PC-3 (cell line): ENCODE measurements at regions not wholly inside any gene's neighbourhood (a gene's known extent, or its start where the extent isn't known, plus 50 kb on each side); places are given as distances from the start of the nearest gene placed in this dataset.

Experiments
- ATAC-seq: fragments of 200-7000 bp; cut with Tn5 transposase; 2 replicates; pipeline ENCODE4 v1.9.1; 2020; ENCODE audit warnings: mild to moderate bottlenecking, moderate library complexity
- BruUV-seq: library from RNA; stranded (reverse); fragments of 400-500 nt; replicated peaks from 2 replicates; lab custom pipeline; 2021; lab: Mats Ljungman, UMichigan
- CTCF ChIA-PET: fragments of 300-600 bp; sonication (Branson Sonifier 250); formaldehyde crosslinking; loops from one replicate; lab custom pipeline; 2022; ENCODE audit warnings: antibody characterized with exemption; lab: Charles Lee
- POLR2A ChIA-PET: fragments of 300-600 bp; sonication (Branson Sonifier 250); formaldehyde crosslinking; loops from one replicate; lab custom pipeline; 2022; ENCODE audit warnings: antibody characterized with exemption; ENCODE audit not compliant: unreplicated experiment; lab: Charles Lee
- DNase-seq: peaks from one replicate; pipeline ENCODE4 v3.0.0-alpha.2; 2015
- H2AFZ ChIP-seq: fragments of 300-600 bp; sonication (generic); 2 replicates; pipeline ENCODE4 v1.6.0; 2016; ENCODE audit warnings: antibody characterized with exemption, low read length
- H3F3A ChIP-seq: fragments of 300-600 bp; sonication (generic); one replicate; pipeline ENCODE4 v1.6.0; 2017; ENCODE audit warnings: antibody characterized with exemption, low read length, control low read depth, mild to moderate bottlenecking; ENCODE audit not compliant: unreplicated experiment
- H3K27ac ChIP-seq: fragments of 300-600 bp; sonication (generic); 2 replicates; pipeline ENCODE4 v1.5.1; 2016; ENCODE audit warnings: mild to moderate bottlenecking, low read length
- H3K27me3 ChIP-seq: fragments of 300-600 bp; sonication (generic); 2 replicates; pipeline ENCODE4 v1.6.1; 2016; ENCODE audit warnings: low read length, mixed read lengths
- H3K36me3 ChIP-seq: fragments of 300-600 bp; sonication (generic); 2 replicates; pipeline ENCODE4 v1.6.1; 2016; ENCODE audit warnings: low read depth, mixed run types, low read length, mixed read lengths
- H3K4me1 ChIP-seq: fragments of 300-600 bp; sonication (generic); 2 replicates; pipeline ENCODE4 v1.5.1; 2016; ENCODE audit warnings: low read length; ENCODE audit not compliant: insufficient read depth
- H3K4me2 ChIP-seq: fragments of 300-600 bp; sonication (generic); 2 replicates; pipeline ENCODE4 v1.6.0; 2016; ENCODE audit warnings: low read length
- H3K4me3 ChIP-seq: fragments of 300-600 bp; sonication (generic); 2 replicates; pipeline ENCODE4 v1.5.1; 2016; ENCODE audit warnings: mild to moderate bottlenecking, low read length, mixed read lengths
- H3K79me2 ChIP-seq: fragments of 300-600 bp; sonication (generic); 2 replicates; pipeline ENCODE4 v1.6.1; 2017; ENCODE audit warnings: low read length, mixed read lengths
- H3K9ac ChIP-seq: fragments of 300-600 bp; sonication (generic); 2 replicates; pipeline ENCODE4 v1.6.0; 2016; ENCODE audit warnings: mild to moderate bottlenecking, low read length
- H3K9me2 ChIP-seq: fragments of 300-600 bp; sonication (generic); replicated peaks from 2 replicates; pipeline ENCODE4 v1.6.1; 2016; ENCODE audit warnings: mixed run types, low read length, mixed read lengths
- H3K9me3 ChIP-seq: fragments of 300-600 bp; sonication (generic); 2 replicates; pipeline ENCODE4 v1.6.1; 2016; ENCODE audit warnings: low read length, mixed read lengths
- H4K20me1 ChIP-seq: fragments of 300-600 bp; sonication (generic); 2 replicates; pipeline ENCODE4 v1.6.1; 2016; ENCODE audit warnings: low read length, mixed read lengths
- EZH2 ChIP-seq: fragments of 300-600 bp; sonication (generic); IDR thresholded peaks from one replicate; pipeline ENCODE4 v1.6.1; 2017; ENCODE audit warnings: antibody characterized with exemption, mild to moderate bottlenecking, low read length; ENCODE audit not compliant: unreplicated experiment
- EZH2phosphoT487 ChIP-seq: fragments of 300-600 bp; sonication (generic); IDR thresholded peaks from 2 replicates; pipeline ENCODE4 v1.6.1; 2018; ENCODE audit warnings: mild to moderate bottlenecking, antibody characterized with exemption, low read length, borderline replicate concordance
- intact Hi-C: fragments of 100-400 bp; cut with micrococcal nuclease; formaldehyde crosslinking; loops from 2 replicates; pipeline ENCODE4 v1.9.0; 2023
- TF ChIP-seq, protein P1 (sequence below): fragments of 300-600 bp; sonication (generic); conservative IDR thresholded peaks from 2 replicates; pipeline ENCODE4 v1.5.1; 2017; ENCODE audit warnings: antibody characterized with exemption, low read depth, mild to moderate bottlenecking, low read length

DNA sequence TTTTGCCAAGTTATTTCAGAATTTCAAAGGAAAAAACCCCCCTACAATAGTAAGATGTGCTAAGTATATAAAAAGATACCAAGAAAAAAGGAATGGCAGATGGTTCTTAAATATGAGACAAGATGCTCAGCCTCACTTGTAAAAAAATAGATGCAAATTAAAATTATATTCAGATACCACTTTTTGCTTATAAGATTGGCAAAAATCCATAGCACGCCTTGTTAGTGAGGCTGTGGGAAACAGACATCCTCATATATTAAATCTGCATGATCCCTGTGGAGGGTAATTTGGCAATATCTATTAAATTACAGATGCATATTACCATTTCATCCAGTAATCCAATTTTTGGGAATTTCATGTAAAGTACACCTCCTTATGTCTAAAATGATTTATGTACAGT is 62.5 kb upstream of the PDHA1 start:
- no peaks in the 10 kb centered on the region for H3K4me1 ChIP-seq
- ATAC-seq (no peak), DNase-seq (no peak)
- CTCF ChIA-PET, result no interaction called here
- H3K27me3 ChIP-seq, result peaks cover 11% of the 10 kb centered on the region; the same call in 1 of the 2 replicates
- no peak for TF ChIP-seq EZH2phosphoT487
- no peak for TF ChIP-seq EZH2
- TF ChIP-seq, protein P1, sequence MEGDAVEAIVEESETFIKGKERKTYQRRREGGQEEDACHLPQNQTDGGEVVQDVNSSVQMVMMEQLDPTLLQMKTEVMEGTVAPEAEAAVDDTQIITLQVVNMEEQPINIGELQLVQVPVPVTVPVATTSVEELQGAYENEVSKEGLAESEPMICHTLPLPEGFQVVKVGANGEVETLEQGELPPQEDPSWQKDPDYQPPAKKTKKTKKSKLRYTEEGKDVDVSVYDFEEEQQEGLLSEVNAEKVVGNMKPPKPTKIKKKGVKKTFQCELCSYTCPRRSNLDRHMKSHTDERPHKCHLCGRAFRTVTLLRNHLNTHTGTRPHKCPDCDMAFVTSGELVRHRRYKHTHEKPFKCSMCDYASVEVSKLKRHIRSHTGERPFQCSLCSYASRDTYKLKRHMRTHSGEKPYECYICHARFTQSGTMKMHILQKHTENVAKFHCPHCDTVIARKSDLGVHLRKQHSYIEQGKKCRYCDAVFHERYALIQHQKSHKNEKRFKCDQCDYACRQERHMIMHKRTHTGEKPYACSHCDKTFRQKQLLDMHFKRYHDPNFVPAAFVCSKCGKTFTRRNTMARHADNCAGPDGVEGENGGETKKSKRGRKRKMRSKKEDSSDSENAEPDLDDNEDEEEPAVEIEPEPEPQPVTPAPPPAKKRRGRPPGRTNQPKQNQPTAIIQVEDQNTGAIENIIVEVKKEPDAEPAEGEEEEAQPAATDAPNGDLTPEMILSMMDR, result no peak
- intact Hi-C loops, result no loop called here
- no peak overlapping the region for H2AFZ ChIP-seq
- no TSS peak for BruUV-seq
- H3K9me2 ChIP-seq, result no peaks in the 10 kb centered on the region
- POLR2A ChIA-PET, result no interaction called here
- H3K79me2 ChIP-seq, result no peaks in the 10 kb centered on the region
- H3K4me3 ChIP-seq, result no peak overlapping the region
- no peaks in the 10 kb centered on the region for H3F3A ChIP-seq
- no peak overlapping the region for H3K27ac ChIP-seq
- no peaks in the 10 kb centered on the region for H4K20me1 ChIP-seq
- no peak overlapping the region for H3K9ac ChIP-seq
- H3K9me3 ChIP-seq, result no peaks in the 10 kb centered on the region
- H3K36me3 ChIP-seq, result no peaks in the 10 kb centered on the region
- H3K4me2 ChIP-seq, result no peak overlapping the region

DNA sequence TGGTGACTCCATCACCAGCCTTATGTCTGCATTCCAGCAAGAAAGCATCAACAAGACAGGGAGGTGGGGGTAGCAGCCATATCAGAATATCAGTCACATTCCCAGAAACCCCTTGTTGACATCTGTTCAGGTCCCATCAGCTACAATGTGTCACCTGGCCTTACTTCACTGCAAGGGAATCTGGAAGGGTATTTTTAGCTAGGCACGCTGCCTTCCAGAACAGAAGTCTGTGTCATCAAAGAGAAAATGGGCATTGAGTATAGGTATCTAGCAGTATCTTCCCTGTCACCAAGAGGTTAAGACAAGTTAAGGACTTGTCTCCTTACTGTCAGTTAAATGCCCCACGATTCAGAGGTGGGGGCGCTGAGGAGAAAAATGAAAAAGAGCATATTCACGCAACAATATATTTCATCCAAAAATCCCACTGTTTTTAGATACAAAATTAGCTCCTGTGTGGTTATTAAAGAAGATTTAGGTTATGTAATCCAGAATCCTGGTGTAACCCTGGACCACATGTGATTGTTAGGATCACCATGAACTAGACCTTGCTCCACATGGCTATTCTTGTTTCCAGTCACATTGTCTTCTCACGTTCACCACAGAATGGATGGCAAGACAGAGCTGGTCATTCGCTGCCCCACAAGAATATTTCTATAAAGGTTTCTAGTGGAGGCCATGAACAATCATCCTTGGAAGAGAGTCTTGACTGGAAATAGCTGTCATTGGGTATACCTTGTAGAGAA is 60.0 kb upstream of the PDHA1 start:
- Histone ChIP-seq H2AFZ (no peak overlapping the region), H3K36me3 (no peaks in the 10 kb centered on the region), H3K9me2 (no peaks in the 10 kb centered on the region), H3K4me1 (no peaks in the 10 kb centered on the region), H3K9ac (no peak overlapping the region), H3K4me3 (no peak overlapping the region), H3K9me3 (no peaks in the 10 kb centered on the region), H3K27ac (no peak overlapping the region), H3K27me3 (peaks cover 13% of the 10 kb centered on the region; the same call in 1 of the 2 replicates), H3F3A (no peaks in the 10 kb centered on the region), H3K4me2 (no peak overlapping the region), H4K20me1 (no peaks in the 10 kb centered on the region), H3K79me2 (no peaks in the 10 kb centered on the region)
- DNase-seq, result no peak
- TF ChIP-seq EZH2, result no peak
- TF ChIP-seq, protein P1, result no peak
- TF ChIP-seq EZH2phosphoT487, result no peak
- ChIA-PET POLR2A (no interaction called here), CTCF (no interaction called here)
- BruUV-seq, result no TSS peak
- intact Hi-C loops, result no loop called here
- ATAC-seq, result no peak

DNA sequence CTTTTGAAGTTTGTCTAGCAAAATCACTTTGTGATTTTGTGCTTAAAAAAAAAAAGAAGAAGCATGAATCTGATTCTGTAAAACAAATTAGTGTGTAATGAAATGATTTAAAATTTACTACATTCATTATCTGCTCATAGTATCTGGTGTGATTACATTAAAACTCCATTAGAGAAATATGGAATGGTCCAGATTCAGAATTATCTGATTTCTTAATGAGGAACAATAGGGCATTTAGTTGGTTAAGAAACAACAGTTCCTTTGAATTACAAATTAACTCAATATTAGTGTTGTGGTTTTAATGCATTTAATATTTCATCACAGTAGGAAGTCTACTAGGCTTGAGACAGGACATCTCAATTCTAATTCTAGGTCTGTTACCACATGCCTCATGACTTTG is 57.9 kb upstream of the PDHA1 start:
- no peak overlapping the region for H3K4me2 ChIP-seq
- H2AFZ ChIP-seq, result no peak overlapping the region
- CTCF ChIA-PET, result no interaction called here
- peaks cover 27% of the 10 kb centered on the region for H3K27me3 ChIP-seq
- intact Hi-C loops, result no loop called here
- H4K20me1 ChIP-seq, result no peaks in the 10 kb centered on the region
- H3K9me2 ChIP-seq, result no peaks in the 10 kb centered on the region
- no TSS peak for BruUV-seq
- no peaks in the 10 kb centered on the region for H3K4me1 ChIP-seq
- no peak overlapping the region for H3K4me3 ChIP-seq
- TF ChIP-seq EZH2phosphoT487 (no peak), EZH2 (no peak)
- TF ChIP-seq, protein P1, result no peak
- no peak for DNase-seq
- H3K27ac ChIP-seq, result no peak overlapping the region
- POLR2A ChIA-PET, result no interaction called here
- no peak overlapping the region for H3K9ac ChIP-seq
- no peaks in the 10 kb centered on the region for H3K36me3 ChIP-seq
- H3K9me3 ChIP-seq, result no peaks in the 10 kb centered on the region
- no peaks in the 10 kb centered on the region for H3K79me2 ChIP-seq
- no peaks in the 10 kb centered on the region for H3F3A ChIP-seq
- no peak for ATAC-seq
